Endodermal cell (in vitro differentiated cells): ENCODE measurements at regions not wholly inside any gene's neighbourhood (a gene's known extent, or its start where the extent isn't known, plus 50 kb on each side); places are given as distances from the start of the nearest gene placed in this dataset.

Experiments
- DNase-seq: peaks from one replicate; pipeline ENCODE4 v3.0.0-alpha.2; 2017
- H3K27ac ChIP-seq: 2 replicates; pipeline ENCODE4 v1.5.1; 2013; ENCODE audit warnings: mild to moderate bottlenecking, low read depth, low read length, moderate library complexity
- H3K27me3 ChIP-seq: 2 replicates; pipeline ENCODE4 v1.6.1; 2013; ENCODE audit warnings: mild to moderate bottlenecking, low read length, moderate library complexity; ENCODE audit not compliant: insufficient read depth, control insufficient read depth, poor library complexity, severe bottlenecking
- H3K36me3 ChIP-seq: 2 replicates; pipeline ENCODE4 v1.7.0; 2013; ENCODE audit warnings: mild to moderate bottlenecking, low read length, moderate library complexity; ENCODE audit not compliant: control insufficient read depth, insufficient read depth
- H3K4me1 ChIP-seq: one replicate; pipeline ENCODE4 v1.7.0; 2013; ENCODE audit warnings: low read length; ENCODE audit not compliant: control insufficient read depth, insufficient read depth
- H3K4me3 ChIP-seq: 2 replicates; pipeline ENCODE4 v1.5.1; 2013; ENCODE audit warnings: mild to moderate bottlenecking, low read length, moderate library complexity
- H3K9ac ChIP-seq: 2 replicates; pipeline ENCODE4 v1.6.1; 2013; ENCODE audit warnings: mild to moderate bottlenecking, low read length, moderate library complexity; ENCODE audit not compliant: poor library complexity, severe bottlenecking; ENCODE audit errors: extremely low read depth
- H3K9me3 ChIP-seq: 2 replicates; pipeline ENCODE4 v1.6.1; 2013; ENCODE audit warnings: mild to moderate bottlenecking, low read length, moderate library complexity; ENCODE audit not compliant: control insufficient read depth
- H3K27ac Mint-ChIP-seq: 2 replicates; pipeline ENCODE4 v1.8.0; 2020; ENCODE audit warnings: mixed read lengths
- H3K27me3 Mint-ChIP-seq: 2 replicates; pipeline ENCODE4 v1.8.0; 2021; ENCODE audit warnings: mild to moderate bottlenecking, mixed read lengths; ENCODE audit not compliant: insufficient read depth
- H3K36me3 Mint-ChIP-seq: 2 replicates; pipeline ENCODE4 v1.8.0; 2020; ENCODE audit warnings: low read depth, mixed read lengths
- H3K4me1 Mint-ChIP-seq: 2 replicates; pipeline ENCODE4 v1.8.0; 2020; ENCODE audit warnings: mixed read lengths
- H3K4me3 Mint-ChIP-seq: 2 replicates; pipeline ENCODE4 v1.8.0; 2020; ENCODE audit warnings: mild to moderate bottlenecking, moderate library complexity, mixed read lengths
- H3K9me3 Mint-ChIP-seq: 2 replicates; pipeline ENCODE4 v1.8.0; 2020; ENCODE audit warnings: mild to moderate bottlenecking, mixed read lengths
- WGBS, 2 experiments: methylation state at CpG; one replicate each; pipeline versions ENCODE4 v1.1.5 to v1.1.7; 2013; ENCODE audit warnings: missing lambda C conversion rate in 2 of 2, mixed read lengths in 1 of 2; ENCODE audit not compliant: insufficient coverage in 1 of 2, insufficient read length in 1 of 2; 5-methylcytosine and 5-hydroxymethylcytosine counted together
- TF ChIP-seq, protein P1 (sequence below): fragments of 200-600 bp; sonication (generic); conservative IDR thresholded peaks from 2 replicates; pipeline ENCODE4 v1.5.0; 2021; ENCODE audit warnings: antibody characterized with exemption, mild to moderate bottlenecking

DNA sequence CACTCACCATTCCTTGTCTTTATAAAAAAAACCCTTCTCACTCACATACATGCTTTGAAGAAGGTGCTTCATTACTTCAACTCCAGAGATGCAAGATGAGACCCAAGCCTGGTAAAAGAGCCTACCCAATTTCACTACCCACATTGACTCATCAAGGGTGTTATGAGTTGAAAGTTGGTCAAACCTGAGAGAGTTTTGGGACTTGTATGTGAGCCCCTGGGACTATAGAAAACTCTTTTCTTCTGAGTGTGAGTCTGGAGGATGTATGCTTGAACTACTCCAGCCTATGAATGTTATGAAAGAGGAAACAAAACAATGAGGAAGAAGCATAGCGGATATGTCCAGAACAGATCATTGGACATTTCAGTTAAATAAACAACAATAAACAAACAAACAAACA is 106.5 kb upstream of the SATB1 start:
- no peaks in the 10 kb centered on the region for H3K27me3 ChIP-seq
- no peaks in the 10 kb centered on the region for H3K4me1 ChIP-seq
- Mint-ChIP-seq H3K27me3 (peaks cover 2% of the 10 kb centered on the region), H3K27ac (no peak overlapping the region), H3K4me3 (no peak overlapping the region), H3K9me3 (no peaks in the 10 kb centered on the region), H3K36me3 (no peaks in the 10 kb centered on the region), H3K4me1 (peaks cover 10% of the 10 kb centered on the region)
- H3K27ac ChIP-seq: no peak overlapping the region
- H3K36me3 ChIP-seq: no peaks in the 10 kb centered on the region
- no peaks in the 10 kb centered on the region for H3K9me3 ChIP-seq
- no peak overlapping the region for H3K4me3 ChIP-seq
- TF ChIP-seq, protein P1, sequence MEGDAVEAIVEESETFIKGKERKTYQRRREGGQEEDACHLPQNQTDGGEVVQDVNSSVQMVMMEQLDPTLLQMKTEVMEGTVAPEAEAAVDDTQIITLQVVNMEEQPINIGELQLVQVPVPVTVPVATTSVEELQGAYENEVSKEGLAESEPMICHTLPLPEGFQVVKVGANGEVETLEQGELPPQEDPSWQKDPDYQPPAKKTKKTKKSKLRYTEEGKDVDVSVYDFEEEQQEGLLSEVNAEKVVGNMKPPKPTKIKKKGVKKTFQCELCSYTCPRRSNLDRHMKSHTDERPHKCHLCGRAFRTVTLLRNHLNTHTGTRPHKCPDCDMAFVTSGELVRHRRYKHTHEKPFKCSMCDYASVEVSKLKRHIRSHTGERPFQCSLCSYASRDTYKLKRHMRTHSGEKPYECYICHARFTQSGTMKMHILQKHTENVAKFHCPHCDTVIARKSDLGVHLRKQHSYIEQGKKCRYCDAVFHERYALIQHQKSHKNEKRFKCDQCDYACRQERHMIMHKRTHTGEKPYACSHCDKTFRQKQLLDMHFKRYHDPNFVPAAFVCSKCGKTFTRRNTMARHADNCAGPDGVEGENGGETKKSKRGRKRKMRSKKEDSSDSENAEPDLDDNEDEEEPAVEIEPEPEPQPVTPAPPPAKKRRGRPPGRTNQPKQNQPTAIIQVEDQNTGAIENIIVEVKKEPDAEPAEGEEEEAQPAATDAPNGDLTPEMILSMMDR: no peak
- no peak for DNase-seq
- no peak overlapping the region for H3K9ac ChIP-seq
- WGBS, 2 experiments: 89% methylated on average over 1 of the region's 1 CpG; no CpG with 5 or more reads in 1 of the 2 experiments

DNA sequence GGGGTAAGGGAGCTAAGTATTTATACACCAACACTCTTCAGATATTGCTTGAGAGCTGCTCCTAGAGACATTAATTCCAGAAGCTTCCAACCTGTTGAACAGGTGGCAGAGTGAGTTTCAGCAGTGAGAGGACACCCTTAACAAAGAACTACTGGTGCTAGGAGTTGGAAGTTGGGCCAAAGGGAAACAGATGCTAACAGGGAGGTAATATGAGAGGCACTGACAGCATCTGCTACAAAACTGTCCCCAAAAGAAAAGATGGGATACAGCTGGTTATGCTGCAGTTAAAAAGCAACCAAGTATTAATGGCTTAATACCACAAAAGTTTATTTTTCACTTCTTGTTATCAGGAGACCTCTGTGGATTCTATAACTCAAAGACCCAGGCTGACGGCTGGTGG is 104.5 kb upstream of the SATB1 start:
- 83 to 91% methylated on average over 1 of the region's 1 CpG for WGBS, 2 experiments
- no peak overlapping the region for H3K4me3 Mint-ChIP-seq

DNA sequence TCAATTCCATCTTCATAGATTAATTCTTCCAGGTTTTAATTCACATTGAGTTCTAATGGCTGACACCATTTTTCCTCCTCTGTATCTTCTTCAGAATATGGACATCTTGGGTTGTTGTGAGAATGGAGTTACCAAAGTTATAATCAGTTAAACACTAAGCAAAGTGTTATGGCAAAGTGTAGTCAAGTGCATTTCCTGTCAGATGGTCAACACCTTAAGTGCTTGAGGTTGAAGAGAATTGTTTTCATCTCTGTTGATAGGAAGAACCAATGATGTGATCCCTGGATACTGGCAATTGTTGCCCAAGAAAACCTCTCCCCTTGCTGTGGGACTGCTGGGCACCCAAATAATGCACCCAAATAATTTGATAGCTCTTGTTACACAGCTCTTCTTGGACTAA is 102.6 kb upstream of the SATB1 start:
- H3K4me3 Mint-ChIP-seq: no peak overlapping the region
- H3K36me3 Mint-ChIP-seq: no peaks in the 10 kb centered on the region
- H3K27ac Mint-ChIP-seq: no peak overlapping the region
- Histone ChIP-seq H3K9ac (no peak overlapping the region), H3K4me1 (no peaks in the 10 kb centered on the region), H3K27ac (no peak overlapping the region), H3K27me3 (no peaks in the 10 kb centered on the region), H3K4me3 (no peak overlapping the region), H3K36me3 (no peaks in the 10 kb centered on the region), H3K9me3 (no peaks in the 10 kb centered on the region)
- TF ChIP-seq, protein P1: no peak
- H3K9me3 Mint-ChIP-seq: peaks cover 19% of the 10 kb centered on the region
- H3K27me3 Mint-ChIP-seq: peaks cover 2% of the 10 kb centered on the region
- H3K4me1 Mint-ChIP-seq: peaks cover 10% of the 10 kb centered on the region
- DNase-seq: no peak

More for the DNA sequence above, 104.5 kb upstream of the SATB1 start:
- H3K4me1 Mint-ChIP-seq: peaks cover 10% of the 10 kb centered on the region
- H3K27me3 ChIP-seq: no peaks in the 10 kb centered on the region
- no peaks in the 10 kb centered on the region for H3K36me3 Mint-ChIP-seq
- no peaks in the 10 kb centered on the region for H3K36me3 ChIP-seq
- H3K9me3 ChIP-seq: no peaks in the 10 kb centered on the region
- H3K9me3 Mint-ChIP-seq: peaks cover 11% of the 10 kb centered on the region
- peaks cover 2% of the 10 kb centered on the region for H3K27me3 Mint-ChIP-seq
- H3K9ac ChIP-seq: no peak overlapping the region
- no peak overlapping the region for H3K4me3 ChIP-seq
- H3K27ac Mint-ChIP-seq: no peak overlapping the region
- DNase-seq: no peak
- no peaks in the 10 kb centered on the region for H3K4me1 ChIP-seq
- H3K27ac ChIP-seq: no peak overlapping the region
- TF ChIP-seq, protein P1: no peak
